ENCODE measurements at regions not wholly inside any gene's neighbourhood (a gene's known extent, or its start where the extent isn't known, plus 50 kb on each side); places are given as distances from the start of the nearest gene placed in this dataset.

GRCh38 chr13:102460806-102461205 is 59.0 kb upstream of the FGF14 start:
- TF ChIP-seq, protein P1, sequence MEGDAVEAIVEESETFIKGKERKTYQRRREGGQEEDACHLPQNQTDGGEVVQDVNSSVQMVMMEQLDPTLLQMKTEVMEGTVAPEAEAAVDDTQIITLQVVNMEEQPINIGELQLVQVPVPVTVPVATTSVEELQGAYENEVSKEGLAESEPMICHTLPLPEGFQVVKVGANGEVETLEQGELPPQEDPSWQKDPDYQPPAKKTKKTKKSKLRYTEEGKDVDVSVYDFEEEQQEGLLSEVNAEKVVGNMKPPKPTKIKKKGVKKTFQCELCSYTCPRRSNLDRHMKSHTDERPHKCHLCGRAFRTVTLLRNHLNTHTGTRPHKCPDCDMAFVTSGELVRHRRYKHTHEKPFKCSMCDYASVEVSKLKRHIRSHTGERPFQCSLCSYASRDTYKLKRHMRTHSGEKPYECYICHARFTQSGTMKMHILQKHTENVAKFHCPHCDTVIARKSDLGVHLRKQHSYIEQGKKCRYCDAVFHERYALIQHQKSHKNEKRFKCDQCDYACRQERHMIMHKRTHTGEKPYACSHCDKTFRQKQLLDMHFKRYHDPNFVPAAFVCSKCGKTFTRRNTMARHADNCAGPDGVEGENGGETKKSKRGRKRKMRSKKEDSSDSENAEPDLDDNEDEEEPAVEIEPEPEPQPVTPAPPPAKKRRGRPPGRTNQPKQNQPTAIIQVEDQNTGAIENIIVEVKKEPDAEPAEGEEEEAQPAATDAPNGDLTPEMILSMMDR (conservative IDR thresholded peaks at IDR 0.05) = no peak
- TF ChIP-seq ZFX (IDR thresholded peaks at IDR 0.05) = no peak

All from C4-2B (cell line).